Forelimb muscle (tissue), 1 donor: ENCODE measurements at regions not wholly inside any gene's neighbourhood (a gene's known extent, or its start where the extent isn't known, plus 50 kb on each side); places are given as distances from the start of the nearest gene placed in this dataset.
"Not testable (repeated sequence)": the region's sequence is repeated elsewhere in the genome, so short reads cannot be mapped to it uniquely, and the experiment has no call there.

Experiments used
- DNase-seq: peaks from one replicate; pipeline ENCODE4 v3.0.0-alpha.2; 2013; ENCODE audit warnings: low read depth

- no peak for DNase-seq
These were observed 94.4 kb upstream of the AMOT start for GRCh38 chrX:112935029-112935428.

- no peak for DNase-seq
These were observed 91.3 kb upstream of the AMOT start for GRCh38 chrX:112931900-112932299.

- DNase-seq = no peak
These were observed 90.8 kb upstream of the AMOT start for GRCh38 chrX:112931478-112931877.

DNA sequence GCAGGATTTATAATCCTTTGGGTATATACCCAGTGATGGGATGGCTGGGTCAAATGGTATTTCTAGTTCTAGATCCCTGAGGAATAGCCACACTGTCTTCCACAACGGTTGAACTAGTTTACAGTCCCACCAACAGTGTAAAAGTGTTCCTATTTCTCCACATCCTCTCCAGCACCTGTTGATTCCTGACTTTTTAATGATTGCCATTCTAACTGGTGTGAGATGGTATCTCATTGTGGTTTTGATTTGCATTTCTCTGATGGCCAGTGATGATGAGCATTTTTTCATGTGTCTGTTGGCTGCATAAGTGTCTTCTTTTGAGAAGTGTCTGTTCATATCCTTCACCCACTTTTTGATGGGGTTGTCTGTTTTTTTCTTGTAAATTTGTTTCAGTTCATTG, 82.8 kb upstream of the AMOT start:
- not testable (repeated sequence) for DNase-seq

GRCh38 chrX:112913807-112914206, 73.2 kb upstream of the AMOT start:
- DNase-seq = no peak

DNA sequence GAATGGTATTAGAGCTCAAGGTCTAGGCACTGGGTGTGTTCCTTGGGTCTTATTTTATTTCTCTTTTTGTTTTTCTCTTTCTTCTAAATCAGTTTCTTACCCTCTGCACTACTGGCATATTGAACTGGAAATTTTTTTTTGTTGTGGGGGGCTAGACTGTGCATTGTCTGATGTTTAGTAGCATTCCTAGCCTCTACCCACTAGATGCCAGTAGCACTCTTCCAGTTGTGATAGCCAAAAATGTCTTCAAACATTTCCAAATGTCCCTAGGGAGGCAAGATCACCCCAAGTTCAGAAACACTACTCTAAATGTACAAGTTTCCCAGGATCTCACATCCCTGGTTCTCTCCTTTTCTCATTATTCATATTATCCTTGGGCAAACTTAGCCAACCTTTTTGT, 69.8 kb upstream of the AMOT start:
- DNase-seq = no peak

DNA sequence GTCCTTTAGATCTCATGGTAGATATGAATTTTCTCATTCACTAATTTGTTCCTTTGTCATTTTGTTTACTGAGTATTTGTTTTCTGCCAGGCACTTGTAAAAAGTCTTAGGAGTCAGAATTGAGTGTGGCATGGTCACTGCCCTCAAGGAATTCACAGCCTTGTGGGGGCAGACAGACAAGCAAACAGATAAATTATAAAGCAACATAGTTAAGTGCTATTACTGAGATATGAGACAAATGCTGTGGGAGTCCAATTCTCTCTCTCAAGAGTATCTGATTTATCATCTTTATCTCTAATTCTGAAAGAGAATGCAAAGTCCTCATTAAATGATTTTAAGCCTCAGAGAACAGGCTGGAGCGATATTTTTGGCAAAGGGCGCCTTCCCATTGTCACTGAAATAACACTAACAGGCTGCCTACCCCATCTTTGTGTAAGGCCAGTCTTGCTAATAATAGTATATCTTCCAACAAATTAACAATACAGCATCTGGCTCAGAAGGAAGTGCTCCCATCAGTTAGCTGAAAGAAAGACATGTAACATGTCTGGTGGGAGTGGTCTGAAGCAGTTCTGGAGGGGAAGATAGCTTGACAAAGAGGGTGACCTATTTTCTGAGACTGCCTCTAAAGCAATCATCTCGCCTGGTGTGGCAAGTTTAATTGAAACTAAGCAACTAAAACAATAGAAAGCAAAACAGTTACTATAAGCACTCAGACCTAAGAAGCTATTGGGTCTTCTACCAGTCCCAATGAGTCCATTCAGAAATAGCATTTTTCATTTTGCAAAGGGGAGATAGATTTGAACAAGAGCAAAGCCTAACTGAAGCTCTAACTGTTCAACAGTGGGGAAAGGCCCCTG, 61.5 kb upstream of the AMOT start:
- no peak for DNase-seq

DNA sequence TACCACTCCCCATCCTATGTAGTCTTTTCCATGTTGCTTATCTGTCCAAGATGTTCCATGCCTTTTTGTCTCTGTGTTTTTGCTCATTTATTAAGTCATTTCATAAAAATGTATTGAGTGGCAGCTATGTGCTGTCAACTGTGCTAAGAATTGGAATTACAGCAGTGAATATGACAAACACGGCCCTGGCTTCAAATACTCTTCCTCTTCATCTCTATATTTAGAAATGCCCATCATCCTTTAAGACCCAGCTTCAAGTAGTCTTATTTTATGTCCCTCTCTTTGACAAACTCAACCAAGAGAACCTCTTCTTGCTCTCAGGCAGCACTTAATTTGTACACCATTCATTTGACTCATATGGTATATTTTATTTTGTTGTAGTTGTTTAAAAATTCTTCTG, 55.4 kb upstream of the AMOT start:
- no peak for DNase-seq
